ENCODE measurements at regions not wholly inside any gene's neighbourhood (a gene's known extent, or its start where the extent isn't known, plus 50 kb on each side); places are given as distances from the start of the nearest gene placed in this dataset.

- no peak overlapping the region for H3K9ac ChIP-seq
- peaks cover 66% of the 10 kb centered on the region for H3K27me3 ChIP-seq (ENCODE audit: insufficient read depth)
- H3K79me2 ChIP-seq (ENCODE audit: insufficient read depth), result no peaks in the 10 kb centered on the region
- no peaks in the 10 kb centered on the region for H3K9me2 ChIP-seq
- H3K4me2 ChIP-seq, result no peak overlapping the region
- CTCF ChIA-PET, result no interaction called here
- H4K20me1 ChIP-seq (ENCODE audit: insufficient read depth), result no peaks in the 10 kb centered on the region
- no peaks in the 10 kb centered on the region for H3K4me1 ChIP-seq (ENCODE audit: control insufficient read depth in 1 of 2, insufficient read depth in 2 of 2, low read depth in 1 of 2, low read length in 1 of 2)
- no peak overlapping the region for H3K4me3 ChIP-seq (ENCODE audit: low read depth in 2 of 2, low read length in 1 of 2)
- H2AFZ ChIP-seq (ENCODE audit: low read depth), result no peak overlapping the region
- DNase-seq, result no peak
- no peaks in the 10 kb centered on the region for H3K9me3 ChIP-seq
- no peak for TF ChIP-seq FOXM1 (IDR thresholded peaks at IDR 0.05; ENCODE audit: low read depth)
- TF ChIP-seq SIN3A (IDR thresholded peaks at IDR 0.05; ENCODE audit: borderline replicate concordance, low read depth, low read length), result no peak
- no peak for TF ChIP-seq ELF1 (IDR thresholded peaks at IDR 0.05)
- no peak for TF ChIP-seq GATA2 (CRISPR knock-in tag; IDR thresholded peaks at IDR 0.05)
- TF ChIP-seq PBX3 (IDR thresholded peaks at IDR 0.05), result no peak
- no peak for TF ChIP-seq EP300 (IDR thresholded peaks at IDR 0.05; ENCODE audit: borderline replicate concordance in 1 of 2, low read depth in 1 of 2, low read length in 1 of 2)
- TF ChIP-seq NFIC (IDR thresholded peaks at IDR 0.05; ENCODE audit: borderline replicate concordance), result no peak
- no peak for TF ChIP-seq RAD21 (IDR thresholded peaks at IDR 0.05; ENCODE audit: low read length)
- no peak for TF ChIP-seq EZH2phosphoT487 (IDR thresholded peaks at IDR 0.05; ENCODE audit: borderline replicate concordance, low read depth)
- TF ChIP-seq TEAD4 (IDR thresholded peaks at IDR 0.05; ENCODE audit: borderline replicate concordance, insufficient read depth), result no peak
- no peak for TF ChIP-seq MXI1 (IDR thresholded peaks at IDR 0.05; ENCODE audit: low read depth, low read length)
- no peak for TF ChIP-seq RFX5 (IDR thresholded peaks at IDR 0.05; ENCODE audit: low read length)
- TF ChIP-seq GABPA (IDR thresholded peaks at IDR 0.05; ENCODE audit: low read depth), result no peak
- TF ChIP-seq USF2 (IDR thresholded peaks at IDR 0.05; ENCODE audit: borderline replicate concordance, low read depth, low read length), result no peak
- TF ChIP-seq, protein P1, sequence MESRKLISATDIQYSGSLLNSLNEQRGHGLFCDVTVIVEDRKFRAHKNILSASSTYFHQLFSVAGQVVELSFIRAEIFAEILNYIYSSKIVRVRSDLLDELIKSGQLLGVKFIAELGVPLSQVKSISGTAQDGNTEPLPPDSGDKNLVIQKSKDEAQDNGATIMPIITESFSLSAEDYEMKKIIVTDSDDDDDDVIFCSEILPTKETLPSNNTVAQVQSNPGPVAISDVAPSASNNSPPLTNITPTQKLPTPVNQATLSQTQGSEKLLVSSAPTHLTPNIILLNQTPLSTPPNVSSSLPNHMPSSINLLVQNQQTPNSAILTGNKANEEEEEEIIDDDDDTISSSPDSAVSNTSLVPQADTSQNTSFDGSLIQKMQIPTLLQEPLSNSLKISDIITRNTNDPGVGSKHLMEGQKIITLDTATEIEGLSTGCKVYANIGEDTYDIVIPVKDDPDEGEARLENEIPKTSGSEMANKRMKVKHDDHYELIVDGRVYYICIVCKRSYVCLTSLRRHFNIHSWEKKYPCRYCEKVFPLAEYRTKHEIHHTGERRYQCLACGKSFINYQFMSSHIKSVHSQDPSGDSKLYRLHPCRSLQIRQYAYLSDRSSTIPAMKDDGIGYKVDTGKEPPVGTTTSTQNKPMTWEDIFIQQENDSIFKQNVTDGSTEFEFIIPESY (IDR thresholded peaks at IDR 0.05; ENCODE audit: borderline replicate concordance, low read depth), result no peak
- no peak for TF ChIP-seq SMC3 (IDR thresholded peaks at IDR 0.05; ENCODE audit: low read depth, low read length)
- TF ChIP-seq REST (IDR thresholded peaks at IDR 0.05; ENCODE audit: low read depth, low read length), result no peak
- TF ChIP-seq MEF2A (IDR thresholded peaks at IDR 0.05; ENCODE audit: borderline replicate concordance, low read depth), result no peak
- 9% methylated on average over 5 of the region's 5 CpGs for WGBS (ENCODE audit: low lambda C conversion rate)
- H3K36me3 ChIP-seq (replicated peaks in 1 of 2; ENCODE audit: control insufficient read depth in 1 of 2, insufficient read depth in 2 of 2, low read length in 1 of 2), result no peaks in the 10 kb centered on the region
- POLR2A ChIA-PET, result no interaction called here
- no peaks in the 10 kb centered on the region for H3F3A ChIP-seq (replicated peaks; ENCODE audit: insufficient read depth)
- H3K27ac ChIP-seq (ENCODE audit: low read depth in 2 of 2, low read length in 1 of 2), result no peak overlapping the region
Observed at GRCh38 chr9:607417-607816, 234.1 kb upstream of the DMRT1 start.

Data from SK-N-SH (cell line).